Tibial nerve (tissue), 3 donors: ENCODE measurements at regions not wholly inside any gene's neighbourhood (a gene's known extent, or its start where the extent isn't known, plus 50 kb on each side); places are given as distances from the start of the nearest gene placed in this dataset.

Experiments
- POLR2A ChIP-seq, 2 donors: fragments of 450-650 bp; IDR thresholded peaks; one replicate each; pipeline ENCODE4 v1.6.1; 2017; ENCODE audit warnings: antibody characterized with exemption in 2 of 2, mild to moderate bottlenecking in 2 of 2, moderate library complexity in 2 of 2
- TF ChIP-seq, protein P1 (sequence below), 5 experiments: fragments of 200-600 bp in 3 of 5; fragments of 450-650 bp in 2 of 5; sonication (generic) in 3 of 5; IDR thresholded peaks; one replicate each; pipeline ENCODE4 v1.5.1; 2016 to 2019; ENCODE audit warnings: antibody characterized with exemption in 5 of 5, mild to moderate bottlenecking in 3 of 5, moderate library complexity in 2 of 5

DNA sequence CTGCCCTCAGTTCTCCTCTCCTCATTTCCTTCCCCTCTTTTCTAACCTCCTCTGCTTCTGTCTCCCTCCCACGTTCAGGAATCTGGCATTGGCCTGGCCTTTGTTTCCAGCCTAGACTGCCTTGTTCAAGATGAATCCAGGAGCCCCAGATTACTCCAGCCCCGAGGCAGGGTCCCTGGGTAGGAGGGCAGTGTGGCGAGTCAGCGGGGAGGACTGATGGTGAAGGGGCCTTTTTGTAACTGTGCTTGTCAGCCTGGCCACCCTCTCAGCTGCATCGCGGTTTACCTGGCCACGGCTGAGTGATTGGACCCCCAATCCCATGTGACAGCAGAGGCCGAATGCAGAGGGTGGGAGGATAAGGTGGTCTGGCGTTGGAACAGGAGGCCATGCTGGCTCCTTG is 96.1 kb upstream of the SHH start:
- TF ChIP-seq, protein P1, sequence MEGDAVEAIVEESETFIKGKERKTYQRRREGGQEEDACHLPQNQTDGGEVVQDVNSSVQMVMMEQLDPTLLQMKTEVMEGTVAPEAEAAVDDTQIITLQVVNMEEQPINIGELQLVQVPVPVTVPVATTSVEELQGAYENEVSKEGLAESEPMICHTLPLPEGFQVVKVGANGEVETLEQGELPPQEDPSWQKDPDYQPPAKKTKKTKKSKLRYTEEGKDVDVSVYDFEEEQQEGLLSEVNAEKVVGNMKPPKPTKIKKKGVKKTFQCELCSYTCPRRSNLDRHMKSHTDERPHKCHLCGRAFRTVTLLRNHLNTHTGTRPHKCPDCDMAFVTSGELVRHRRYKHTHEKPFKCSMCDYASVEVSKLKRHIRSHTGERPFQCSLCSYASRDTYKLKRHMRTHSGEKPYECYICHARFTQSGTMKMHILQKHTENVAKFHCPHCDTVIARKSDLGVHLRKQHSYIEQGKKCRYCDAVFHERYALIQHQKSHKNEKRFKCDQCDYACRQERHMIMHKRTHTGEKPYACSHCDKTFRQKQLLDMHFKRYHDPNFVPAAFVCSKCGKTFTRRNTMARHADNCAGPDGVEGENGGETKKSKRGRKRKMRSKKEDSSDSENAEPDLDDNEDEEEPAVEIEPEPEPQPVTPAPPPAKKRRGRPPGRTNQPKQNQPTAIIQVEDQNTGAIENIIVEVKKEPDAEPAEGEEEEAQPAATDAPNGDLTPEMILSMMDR (IDR thresholded peaks at IDR 0.05) = no peak
- no peak for TF ChIP-seq POLR2A (IDR thresholded peaks at IDR 0.05)
